ENCODE measurements at regions not wholly inside any gene's neighbourhood (a gene's known extent, or its start where the extent isn't known, plus 50 kb on each side); places are given as distances from the start of the nearest gene placed in this dataset.
"Not testable (repeated sequence)": the region's sequence is repeated elsewhere in the genome, so short reads cannot be mapped to it uniquely, and the experiment has no call there.

- DNase-seq: no peak
Measured at GRCh38 chr13:22789916-22790315, 390.9 kb upstream of the SGCG start.

GRCh38 chr13:22793598-22794134 is 387.1 kb upstream of the SGCG start:
- no peak for DNase-seq

GRCh38 chr13:22800526-22801401 is 380.0 kb upstream of the SGCG start:
- DNase-seq: no peak

- DNase-seq: no peak
Measured at GRCh38 chr13:22801402-22802003, 379.3 kb upstream of the SGCG start.

GRCh38 chr13:22812793-22813192 is 368.0 kb upstream of the SGCG start:
- no peak for DNase-seq

- DNase-seq: not testable (repeated sequence)
Measured at GRCh38 chr13:22813531-22814377, 367.0 kb upstream of the SGCG start.

- not testable (repeated sequence) for DNase-seq
Measured at GRCh38 chr13:22814433-22814832, 366.3 kb upstream of the SGCG start.

GRCh38 chr13:22821589-22821988 is 359.2 kb upstream of the SGCG start:
- DNase-seq: no peak

GRCh38 chr13:22825186-22825585 is 355.6 kb upstream of the SGCG start:
- DNase-seq: no peak

GRCh38 chr13:22828081-22828480 is 352.7 kb upstream of the SGCG start:
- DNase-seq: no peak

GRCh38 chr13:22836475-22836874 is 344.3 kb upstream of the SGCG start:
- DNase-seq: no peak

- DNase-seq: no peak
Measured at GRCh38 chr13:22837980-22838647, 342.7 kb upstream of the SGCG start.

GRCh38 chr13:22839603-22840530 is 340.9 kb upstream of the SGCG start:
- DNase-seq: no peak

GRCh38 chr13:22846551-22846950 is 334.2 kb upstream of the SGCG start:
- no peak for DNase-seq

GRCh38 chr13:22848539-22849052 is 332.2 kb upstream of the SGCG start:
- no peak for DNase-seq

GRCh38 chr13:22855926-22856325 is 324.9 kb upstream of the SGCG start:
- no peak for DNase-seq

- DNase-seq: not testable (repeated sequence)
Measured at GRCh38 chr13:22858980-22859379, 321.8 kb upstream of the SGCG start.

- DNase-seq: not testable (repeated sequence)
Measured at GRCh38 chr13:22859411-22859810, 321.4 kb upstream of the SGCG start.

GRCh38 chr13:22861958-22862466 is 318.8 kb upstream of the SGCG start:
- DNase-seq: no peak

GRCh38 chr13:22862478-22862877 is 318.3 kb upstream of the SGCG start:
- no peak for DNase-seq

- DNase-seq: no peak
Measured at GRCh38 chr13:22866221-22866620, 314.6 kb upstream of the SGCG start.

All from activated CD8-positive, alpha-beta memory T cell treated with anti-CD3 and anti-CD28 coated beads for 24 hours (primary cell).